ENCODE measurements at regions not wholly inside any gene's neighbourhood (a gene's known extent, or its start where the extent isn't known, plus 50 kb on each side); places are given as distances from the start of the nearest gene placed in this dataset.

- Histone ChIP-seq H3K4me1 (ENCODE audit: control insufficient read depth, insufficient read depth, low read length) (no peaks in the 10 kb centered on the region), H3K4me3 (no peak overlapping the region), H3K4me2 (ENCODE audit: control insufficient read depth, insufficient read depth) (no peak overlapping the region), H3K27me3 (replicated peaks in 1 of 2; ENCODE audit: control insufficient read depth in 2 of 2, insufficient read depth in 2 of 2, low read length in 1 of 2) (peaks cover 0 to 3% of the 10 kb centered on the region in 2 experiments; a peak in 3 of 4 replicates), H3K79me2 (ENCODE audit: control insufficient read depth, insufficient read depth, low read length) (no peaks in the 10 kb centered on the region), H3K9me3 (replicated peaks; ENCODE audit: control insufficient read depth, insufficient read depth, low read length) (no peaks in the 10 kb centered on the region), H3K27ac (ENCODE audit: control insufficient read depth, insufficient read depth) (no peak overlapping the region), H3K9ac (ENCODE audit: control insufficient read depth, insufficient read depth, low read length) (no peak overlapping the region), H2AFZ (ENCODE audit: control insufficient read depth, low read depth, low read length) (no peak overlapping the region), H4K20me1 (ENCODE audit: control insufficient read depth, insufficient read depth) (no peaks in the 10 kb centered on the region), H3K36me3 (ENCODE audit: control insufficient read depth in 2 of 2, insufficient read depth in 2 of 2, low read length in 1 of 2) (no peaks in the 10 kb centered on the region)
- RAD21 ChIA-PET (ENCODE audit: unreplicated experiment): no interaction called here
- TF ChIP-seq EGR1 (IDR thresholded peaks at IDR 0.05; ENCODE audit: borderline replicate concordance in 1 of 2, low read depth in 2 of 2, low read length in 2 of 2): no peak
- no peak for TF ChIP-seq POLR2AphosphoS5 (IDR thresholded peaks at IDR 0.05; ENCODE audit: low read length)
- TF ChIP-seq RAD51 (IDR thresholded peaks at IDR 0.05): no peak
- TF ChIP-seq TCF7 (IDR thresholded peaks at IDR 0.05; ENCODE audit: borderline replicate concordance): no peak
- no peak for TF ChIP-seq ZBTB40 (IDR thresholded peaks at IDR 0.05; ENCODE audit: borderline replicate concordance)
- no peak for TF ChIP-seq EZH2 (IDR thresholded peaks at IDR 0.05; ENCODE audit: borderline replicate concordance, control insufficient read depth, low read depth, low read length)
- TF ChIP-seq TCF12 (IDR thresholded peaks at IDR 0.05; ENCODE audit: low read depth, low read length): no peak
- TF ChIP-seq IRF3 (IDR thresholded peaks at IDR 0.05): no peak
- TF ChIP-seq NFIC (IDR thresholded peaks at IDR 0.05; ENCODE audit: low read depth, low read length): no peak
- no peak for TF ChIP-seq POLR2AphosphoS2 (IDR thresholded peaks at IDR 0.05; ENCODE audit: low read depth, low read length)
- no peak for TF ChIP-seq NR2F1 (conservative IDR thresholded peaks at IDR 0.05)
- TF ChIP-seq HSF1 (IDR thresholded peaks at IDR 0.05; ENCODE audit: low read depth, low read length): no peak
- no peak for TF ChIP-seq EED (IDR thresholded peaks at IDR 0.05; ENCODE audit: low read depth)
- TF ChIP-seq SKIL (IDR thresholded peaks at IDR 0.05; ENCODE audit: low read depth, poor library complexity, severe bottlenecking): no peak
- no peak for TF ChIP-seq PML (IDR thresholded peaks at IDR 0.05; ENCODE audit: low read length)
- TF ChIP-seq YY1 (IDR thresholded peaks at IDR 0.05; ENCODE audit: low read depth, low read length): no peak
- TF ChIP-seq HDAC6 (IDR thresholded peaks at IDR 0.05; ENCODE audit: unreplicated experiment): no peak
- CTCF ChIA-PET: no interaction called here
- no peak for ATAC-seq
- no TSS peak for BruUV-seq (replicated peaks)
- in situ Hi-C loops (cut with MboI): no loop called here
- whole genome bisulfite sequencing (ENCODE audit: insufficient coverage, insufficient replicate concordance, low lambda C conversion rate, missing lambda C conversion rate): 63% methylated on average over 24 of the region's 24 CpGs
- DNase-seq (ENCODE audit: low read depth, low spot score): no peak
- FAIRE-seq: no peak
- intact Hi-C loops (cut with micrococcal nuclease; ENCODE audit: unreplicated experiment): no loop called here
- POLR2A ChIA-PET: no interaction called here
- SMC1A ChIA-PET (ENCODE audit: uncharacterized antibody, unreplicated experiment): no interaction called here
These were observed 112.1 kb downstream of the GLI2 start for GRCh38 chr2:120847700-120848321.
